ENCODE measurements at regions not wholly inside any gene's neighbourhood (a gene's known extent, or its start where the extent isn't known, plus 50 kb on each side); places are given as distances from the start of the nearest gene placed in this dataset.

GRCh38 chr12:93089805-93090569 is 160.9 kb upstream of the EEA1 start:
- peak overlapping the region; percentile 75 for H3K27ac ChIP-seq (ENCODE audit: insufficient read depth, low read length)
- no peaks in the 10 kb centered on the region for H3K79me2 ChIP-seq (ENCODE audit: control insufficient read depth, insufficient read depth, low read length)
- peak; percentile 94 to 96 for DNase-seq (ENCODE audit: low read depth in 2 of 2)
- TF ChIP-seq EZH2 (IDR thresholded peaks at IDR 0.05; ENCODE audit: low read length, missing control alignments): no peak
- no peak for TF ChIP-seq CTCF (conservative IDR thresholded peaks at IDR 0.05 in 1 of 2, IDR thresholded peaks at IDR 0.05 in 1 of 2; ENCODE audit: low read depth in 1 of 2, low read length in 2 of 2)
- no peaks in the 10 kb centered on the region for H3K36me3 ChIP-seq (ENCODE audit: control insufficient read depth, insufficient read depth, low read length)
- H2AFZ ChIP-seq (ENCODE audit: low read length): no peak overlapping the region
- no peaks in the 10 kb centered on the region for H4K20me1 ChIP-seq (ENCODE audit: control insufficient read depth, extremely low read depth, insufficient read depth, low read length)
- H3K4me2 ChIP-seq (ENCODE audit: extremely low read depth, insufficient read depth, low read length): no peak overlapping the region
- no peaks in the 10 kb centered on the region for H3K9me3 ChIP-seq (ENCODE audit: control insufficient read depth, insufficient read depth, low read depth, low read length)
- H3K4me3 ChIP-seq (replicated peaks in 1 of 4; ENCODE audit: control extremely low read depth in 1 of 4, insufficient read depth in 1 of 4, low read depth in 3 of 4, low read length in 4 of 4): no peak overlapping the region
- no peak overlapping the region for H3K9ac ChIP-seq (ENCODE audit: insufficient read depth, low read length)
- H3K27me3 ChIP-seq (ENCODE audit: control insufficient read depth, insufficient read depth, low read length): no peaks in the 10 kb centered on the region
- peaks cover 6% of the 10 kb centered on the region for H3K4me1 ChIP-seq (ENCODE audit: control insufficient read depth, extremely low read depth, insufficient read depth, low read length)

GRCh38 chr12:93090731-93091172 is 161.7 kb upstream of the EEA1 start:
- Histone ChIP-seq H3K4me1 (ENCODE audit: control insufficient read depth, extremely low read depth, insufficient read depth, low read length) (peaks cover 6% of the 10 kb centered on the region), H3K4me2 (ENCODE audit: extremely low read depth, insufficient read depth, low read length) (peak overlapping the region; percentile 15), H3K9me3 (ENCODE audit: control insufficient read depth, insufficient read depth, low read depth, low read length) (no peaks in the 10 kb centered on the region), H3K4me3 (replicated peaks in 1 of 4; ENCODE audit: control extremely low read depth in 1 of 4, insufficient read depth in 1 of 4, low read depth in 3 of 4, low read length in 4 of 4) (no peak overlapping the region), H3K9ac (ENCODE audit: insufficient read depth, low read length) (no peak overlapping the region), H4K20me1 (ENCODE audit: control insufficient read depth, extremely low read depth, insufficient read depth, low read length) (no peaks in the 10 kb centered on the region), H3K79me2 (ENCODE audit: control insufficient read depth, insufficient read depth, low read length) (no peaks in the 10 kb centered on the region), H3K27me3 (ENCODE audit: control insufficient read depth, insufficient read depth, low read length) (no peaks in the 10 kb centered on the region), H2AFZ (ENCODE audit: low read length) (no peak overlapping the region), H3K36me3 (ENCODE audit: control insufficient read depth, insufficient read depth, low read length) (no peaks in the 10 kb centered on the region), H3K27ac (ENCODE audit: insufficient read depth, low read length) (no peak overlapping the region)
- peak; percentile 77 to 83 for DNase-seq (ENCODE audit: low read depth in 2 of 2)
- no peak for TF ChIP-seq EZH2 (IDR thresholded peaks at IDR 0.05; ENCODE audit: low read length, missing control alignments)
- TF ChIP-seq CTCF (conservative IDR thresholded peaks at IDR 0.05 in 1 of 2, IDR thresholded peaks at IDR 0.05 in 1 of 2; ENCODE audit: low read depth in 1 of 2, low read length in 2 of 2): no peak

GRCh38 chr12:93091886-93092648 is 163.0 kb upstream of the EEA1 start:
- TF ChIP-seq CTCF (conservative IDR thresholded peaks at IDR 0.05 in 1 of 2, IDR thresholded peaks at IDR 0.05 in 1 of 2; ENCODE audit: low read depth in 1 of 2, low read length in 2 of 2) (no peak), EZH2 (IDR thresholded peaks at IDR 0.05; ENCODE audit: low read length, missing control alignments) (no peak)
- no peaks in the 10 kb centered on the region for H3K9me3 ChIP-seq (ENCODE audit: control insufficient read depth, insufficient read depth, low read depth, low read length)
- no peaks in the 10 kb centered on the region for H3K27me3 ChIP-seq (ENCODE audit: control insufficient read depth, insufficient read depth, low read length)
- no peak overlapping the region for H2AFZ ChIP-seq (ENCODE audit: low read length)
- H3K9ac ChIP-seq (ENCODE audit: insufficient read depth, low read length): no peak overlapping the region
- no peaks in the 10 kb centered on the region for H3K36me3 ChIP-seq (ENCODE audit: control insufficient read depth, insufficient read depth, low read length)
- no peaks in the 10 kb centered on the region for H3K79me2 ChIP-seq (ENCODE audit: control insufficient read depth, insufficient read depth, low read length)
- H3K4me1 ChIP-seq (ENCODE audit: control insufficient read depth, extremely low read depth, insufficient read depth, low read length): peaks cover 6% of the 10 kb centered on the region
- no peak overlapping the region for H3K4me2 ChIP-seq (ENCODE audit: extremely low read depth, insufficient read depth, low read length)
- H4K20me1 ChIP-seq (ENCODE audit: control insufficient read depth, extremely low read depth, insufficient read depth, low read length): no peaks in the 10 kb centered on the region
- H3K27ac ChIP-seq (ENCODE audit: insufficient read depth, low read length): no peak overlapping the region
- no peak for DNase-seq (ENCODE audit: low read depth in 2 of 2)
- H3K4me3 ChIP-seq (replicated peaks in 1 of 4; ENCODE audit: control extremely low read depth in 1 of 4, insufficient read depth in 1 of 4, low read depth in 3 of 4, low read length in 4 of 4): no peak overlapping the region
